ENCODE measurements at regions not wholly inside any gene's neighbourhood (a gene's known extent, or its start where the extent isn't known, plus 50 kb on each side); places are given as distances from the start of the nearest gene placed in this dataset.
"Not testable (repeated sequence)": the region's sequence is repeated elsewhere in the genome, so short reads cannot be mapped to it uniquely, and the experiment has no call there.

GRCh38 chr1:115182012-115182715 lies 92.9 kb upstream of the TSPAN2 start:
- intact Hi-C loops (cut with micrococcal nuclease): no loop called here

- intact Hi-C loops (cut with micrococcal nuclease): no loop called here
These were observed 91.9 kb upstream of the TSPAN2 start for GRCh38 chr1:115181231-115181630.

GRCh38 chr1:115179397-115180079 lies 90.2 kb upstream of the TSPAN2 start:
- intact Hi-C loops (cut with micrococcal nuclease): no loop called here

- intact Hi-C loops (cut with micrococcal nuclease): no loop called here
These were observed 86.9 kb upstream of the TSPAN2 start for GRCh38 chr1:115176189-115176588.

GRCh38 chr1:115175596-115175995 lies 86.3 kb upstream of the TSPAN2 start:
- intact Hi-C loops (cut with micrococcal nuclease): no loop called here

GRCh38 chr1:115173151-115173550 lies 83.8 kb upstream of the TSPAN2 start:
- intact Hi-C loops (cut with micrococcal nuclease): no loop called here

GRCh38 chr1:115172270-115172669 lies 83.0 kb upstream of the TSPAN2 start:
- intact Hi-C loops (cut with micrococcal nuclease): no loop called here

GRCh38 chr1:115170961-115171392 lies 81.7 kb upstream of the TSPAN2 start:
- intact Hi-C loops (cut with micrococcal nuclease): no loop called here

- intact Hi-C loops (cut with micrococcal nuclease): no loop called here
These were observed 81.1 kb upstream of the TSPAN2 start for GRCh38 chr1:115170377-115170776.

GRCh38 chr1:115168026-115168425 lies 78.7 kb upstream of the TSPAN2 start:
- intact Hi-C loops (cut with micrococcal nuclease): no loop called here

- intact Hi-C loops (cut with micrococcal nuclease): no loop called here
These were observed 77.3 kb upstream of the TSPAN2 start for GRCh38 chr1:115166531-115167091.

GRCh38 chr1:115165776-115166175 lies 76.5 kb upstream of the TSPAN2 start:
- intact Hi-C loops (cut with micrococcal nuclease): no loop called here

GRCh38 chr1:115164940-115165705 lies 75.8 kb upstream of the TSPAN2 start:
- intact Hi-C loops (cut with micrococcal nuclease): no loop called here

GRCh38 chr1:115164484-115164883 lies 75.2 kb upstream of the TSPAN2 start:
- intact Hi-C loops (cut with micrococcal nuclease): no loop called here

- intact Hi-C loops (cut with micrococcal nuclease): no loop called here
These were observed 71.4 kb upstream of the TSPAN2 start for GRCh38 chr1:115160728-115161127.

GRCh38 chr1:115159958-115160357 lies 70.7 kb upstream of the TSPAN2 start:
- intact Hi-C loops (cut with micrococcal nuclease): no loop called here

GRCh38 chr1:115158181-115158580 lies 68.9 kb upstream of the TSPAN2 start:
- intact Hi-C loops (cut with micrococcal nuclease): no loop called here

- intact Hi-C loops (cut with micrococcal nuclease): no loop called here
These were observed 67.6 kb upstream of the TSPAN2 start for GRCh38 chr1:115156826-115157468.

GRCh38 chr1:115153966-115154557 lies 64.8 kb upstream of the TSPAN2 start:
- intact Hi-C loops (cut with micrococcal nuclease): no loop called here

GRCh38 chr1:115147928-115148327 lies 58.6 kb upstream of the TSPAN2 start:
- intact Hi-C loops (cut with micrococcal nuclease): not testable (repeated sequence)

- intact Hi-C loops (cut with micrococcal nuclease): no loop called here
These were observed 55.9 kb upstream of the TSPAN2 start for GRCh38 chr1:115145226-115145625.
